NOMO-1 treated with DMSO at 0.1 percent for 48 hours (cell line): ENCODE measurements at regions not wholly inside any gene's neighbourhood (a gene's known extent, or its start where the extent isn't known, plus 50 kb on each side); places are given as distances from the start of the nearest gene placed in this dataset.

Experiments used
- DNase-seq: peaks from one replicate; lab custom pipeline; 2025; ENCODE audit not compliant: unreplicated experiment; lab: John Stamatoyannopoulos, UW

- DNase-seq, result no peak
Measured at GRCh38 chr13:97134364-97135095, 87.6 kb upstream of the MBNL2 start.

- DNase-seq, result no peak
Measured at GRCh38 chr13:97135883-97136282, 86.2 kb upstream of the MBNL2 start.

- no peak for DNase-seq
Measured at GRCh38 chr13:97136418-97136817, 85.7 kb upstream of the MBNL2 start.

GRCh38 chr13:97139691-97140090, 82.4 kb upstream of the MBNL2 start:
- DNase-seq, result peak; percentile 17

- DNase-seq, result no peak
Measured at GRCh38 chr13:97140131-97140530, 82.0 kb upstream of the MBNL2 start.

- no peak for DNase-seq
Measured at GRCh38 chr13:97140611-97141010, 81.5 kb upstream of the MBNL2 start.

- DNase-seq, result no peak
Measured at GRCh38 chr13:97141097-97141496, 81.0 kb upstream of the MBNL2 start.

GRCh38 chr13:97141564-97142005, 80.5 kb upstream of the MBNL2 start:
- peak; percentile 54 for DNase-seq

GRCh38 chr13:97142452-97142851, 79.7 kb upstream of the MBNL2 start:
- peak; percentile 26 for DNase-seq

GRCh38 chr13:97145057-97145456, 77.1 kb upstream of the MBNL2 start:
- no peak for DNase-seq

- no peak for DNase-seq
Measured at GRCh38 chr13:97148894-97149293, 73.2 kb upstream of the MBNL2 start.

- DNase-seq, result no peak
Measured at GRCh38 chr13:97160421-97160820, 61.7 kb upstream of the MBNL2 start.

GRCh38 chr13:97161582-97162231, 60.4 kb upstream of the MBNL2 start:
- no peak for DNase-seq

GRCh38 chr13:97165502-97166425, 56.4 kb upstream of the MBNL2 start:
- DNase-seq, result no peak

- DNase-seq, result no peak
Measured at GRCh38 chr13:97171136-97171535, 51.0 kb upstream of the MBNL2 start.
